Fibroblast of mammary gland (primary cell): ENCODE measurements at regions not wholly inside any gene's neighbourhood (a gene's known extent, or its start where the extent isn't known, plus 50 kb on each side); places are given as distances from the start of the nearest gene placed in this dataset.

Experiments
- DNase-seq: peaks from one replicate; pipeline ENCODE4 v3.0.0-alpha.2; 2010; ENCODE audit warnings: low read depth
- H3K4me3 ChIP-seq: 2 replicates; pipeline ENCODE4 v1.5.1; 2011; ENCODE audit warnings: low read depth, mild to moderate bottlenecking, low read length, moderate library complexity; ENCODE audit not compliant: control insufficient read depth
- CTCF ChIP-seq: conservative IDR thresholded peaks from 2 replicates; pipeline ENCODE4 v1.5.1; 2011; ENCODE audit warnings: low read depth, low read length, inconsistent platforms; ENCODE audit not compliant: control insufficient read depth, insufficient read depth

GRCh38 chr6:22059946-22060345 is 236.9 kb downstream of the PRL start:
- TF ChIP-seq CTCF = no peak
- no peak for DNase-seq
- H3K4me3 ChIP-seq = no peak overlapping the region

GRCh38 chr6:22062807-22063408 is 233.9 kb downstream of the PRL start:
- no peak overlapping the region for H3K4me3 ChIP-seq
- no peak for TF ChIP-seq CTCF
- no peak for DNase-seq

- DNase-seq = no peak
- no peak for TF ChIP-seq CTCF
These were observed 232.3 kb downstream of the PRL start for GRCh38 chr6:22064558-22064957.

GRCh38 chr6:22067122-22067521 is 229.7 kb downstream of the PRL start:
- H3K4me3 ChIP-seq = no peak overlapping the region
- no peak for DNase-seq
- TF ChIP-seq CTCF = no peak

More at GRCh38 chr6:22064558-22064957, 232.3 kb downstream of the PRL start:
- no peak overlapping the region for H3K4me3 ChIP-seq

GRCh38 chr6:22067671-22068070 is 229.2 kb downstream of the PRL start:
- no peak for DNase-seq
- TF ChIP-seq CTCF = no peak

GRCh38 chr6:22068561-22069305 is 228.1 kb downstream of the PRL start:
- DNase-seq = no peak
- no peak overlapping the region for H3K4me3 ChIP-seq
- TF ChIP-seq CTCF = no peak

More at GRCh38 chr6:22067671-22068070, 229.2 kb downstream of the PRL start:
- no peak overlapping the region for H3K4me3 ChIP-seq
